Tibial artery (tissue), 4 donors: ENCODE measurements at regions not wholly inside any gene's neighbourhood (a gene's known extent, or its start where the extent isn't known, plus 50 kb on each side); places are given as distances from the start of the nearest gene placed in this dataset.

ENCODE experiments used
- DNase-seq, 2 donors: peaks; one replicate each; pipeline ENCODE4 v3.0.0-alpha.2; 2019
- H3K27ac ChIP-seq, 2 donors: fragments of 200-600 bp; sonication (generic) in 1 of 2; 1 replicate in 1 of 2; 2 replicates in 1 of 2; pipeline ENCODE4 v1.5.1; 2018 to 2019; ENCODE audit warnings: mild to moderate bottlenecking in 1 of 2
- H3K27me3 ChIP-seq, 2 donors: fragments of 200-600 bp; sonication (generic) in 1 of 2; one replicate each; pipeline versions ENCODE4 v1.5.1 to v1.6.0; 2016 to 2019
- H3K36me3 ChIP-seq, 3 donors: fragments of 200-600 bp; sonication (generic) in 2 of 3; one replicate each; pipeline ENCODE4 v1.5.1; 2016 to 2019; ENCODE audit warnings: mild to moderate bottlenecking in 2 of 3
- H3K4me1 ChIP-seq, 4 donors: fragments of 200-600 bp; sonication (generic) in 2 of 4; 1 replicate in 3 of 4; 2 replicates in 1 of 4; pipeline ENCODE4 v1.5.1; 2016 to 2019
- H3K4me3 ChIP-seq, 2 donors: fragments of 200-600 bp; sonication (generic) in 1 of 2; 1 replicate in 1 of 2; 2 replicates in 1 of 2; pipeline ENCODE4 v1.5.1; 2018 to 2019; ENCODE audit warnings: mild to moderate bottlenecking in 2 of 2
- H3K9me3 ChIP-seq, 3 donors: fragments of 200-600 bp; sonication (generic) in 1 of 3; one replicate each; pipeline ENCODE4 v1.5.1; 2016 to 2019
- CTCF ChIP-seq, 2 experiments: fragments of 200-600 bp in 1 of 2; fragments of 450-650 bp in 1 of 2; IDR thresholded peaks; one replicate each; pipeline ENCODE4 v1.5.1; 2017 to 2019; ENCODE audit warnings: antibody characterized with exemption in 2 of 2, mild to moderate bottlenecking in 1 of 2, moderate library complexity in 1 of 2
- intact Hi-C: fragments of 100-400 bp; cut with DNase I; formaldehyde crosslinking; loops from one replicate; pipeline ENCODE4 v1.15.0; 2023; ENCODE audit warnings: low total_unique reads

- Histone ChIP-seq H3K27ac (no peak overlapping the region), H3K4me1 (no peaks in the 10 kb centered on the region), H3K36me3 (no peaks in the 10 kb centered on the region), H3K27me3 (no peaks in the 10 kb centered on the region), H3K4me3 (no peak overlapping the region), H3K9me3 (no peaks in the 10 kb centered on the region)
- no peak for DNase-seq
- intact Hi-C loops, result no loop called here
- TF ChIP-seq CTCF (IDR thresholded peaks at IDR 0.05), result no peak
Measured at GRCh38 chr3:153442386-153442785, 280.4 kb downstream of the RAP2B start.

- intact Hi-C loops, result no loop called here
- no peaks in the 10 kb centered on the region for H3K36me3 ChIP-seq
- no peak overlapping the region for H3K27ac ChIP-seq
- H3K27me3 ChIP-seq, result no peaks in the 10 kb centered on the region
- no peaks in the 10 kb centered on the region for H3K4me1 ChIP-seq
- no peak overlapping the region for H3K4me3 ChIP-seq
- TF ChIP-seq CTCF (IDR thresholded peaks at IDR 0.05), result no peak
- DNase-seq, result no peak
- no peaks in the 10 kb centered on the region for H3K9me3 ChIP-seq
Measured at GRCh38 chr3:153442799-153443487, 280.9 kb downstream of the RAP2B start.

- no peaks in the 10 kb centered on the region for H3K27me3 ChIP-seq
- no peaks in the 10 kb centered on the region for H3K4me1 ChIP-seq
- TF ChIP-seq CTCF (IDR thresholded peaks at IDR 0.05), result no peak
- DNase-seq, result no peak
- no peaks in the 10 kb centered on the region for H3K36me3 ChIP-seq
- no peak overlapping the region for H3K4me3 ChIP-seq
- no peaks in the 10 kb centered on the region for H3K9me3 ChIP-seq
- no peak overlapping the region for H3K27ac ChIP-seq
- intact Hi-C loops, result no loop called here
Measured at GRCh38 chr3:153443961-153444360, 281.9 kb downstream of the RAP2B start.

- no peaks in the 10 kb centered on the region for H3K36me3 ChIP-seq
- TF ChIP-seq CTCF (IDR thresholded peaks at IDR 0.05), result no peak
- H3K4me3 ChIP-seq, result no peak overlapping the region
- H3K9me3 ChIP-seq, result no peaks in the 10 kb centered on the region
- H3K27ac ChIP-seq, result no peak overlapping the region
- intact Hi-C loops, result no loop called here
- no peaks in the 10 kb centered on the region for H3K4me1 ChIP-seq
- H3K27me3 ChIP-seq, result no peaks in the 10 kb centered on the region
- no peak for DNase-seq
Measured at GRCh38 chr3:153445817-153446216, 283.8 kb downstream of the RAP2B start.

- intact Hi-C loops, result no loop called here
- DNase-seq, result no peak
- no peak overlapping the region for H3K27ac ChIP-seq
- no peak for TF ChIP-seq CTCF (IDR thresholded peaks at IDR 0.05)
- H3K27me3 ChIP-seq, result no peaks in the 10 kb centered on the region
- no peak overlapping the region for H3K4me3 ChIP-seq
- no peaks in the 10 kb centered on the region for H3K36me3 ChIP-seq
- H3K4me1 ChIP-seq, result no peaks in the 10 kb centered on the region
- H3K9me3 ChIP-seq, result no peaks in the 10 kb centered on the region
Measured at GRCh38 chr3:153448151-153448829, 286.3 kb downstream of the RAP2B start.
